Fibroblast of skin of back (primary cell): ENCODE measurements at regions not wholly inside any gene's neighbourhood (a gene's known extent, or its start where the extent isn't known, plus 50 kb on each side); places are given as distances from the start of the nearest gene placed in this dataset.

Experiments
- DNase-seq: peaks from one replicate; pipeline ENCODE4 v3.0.0-alpha.2; 2013

DNA sequence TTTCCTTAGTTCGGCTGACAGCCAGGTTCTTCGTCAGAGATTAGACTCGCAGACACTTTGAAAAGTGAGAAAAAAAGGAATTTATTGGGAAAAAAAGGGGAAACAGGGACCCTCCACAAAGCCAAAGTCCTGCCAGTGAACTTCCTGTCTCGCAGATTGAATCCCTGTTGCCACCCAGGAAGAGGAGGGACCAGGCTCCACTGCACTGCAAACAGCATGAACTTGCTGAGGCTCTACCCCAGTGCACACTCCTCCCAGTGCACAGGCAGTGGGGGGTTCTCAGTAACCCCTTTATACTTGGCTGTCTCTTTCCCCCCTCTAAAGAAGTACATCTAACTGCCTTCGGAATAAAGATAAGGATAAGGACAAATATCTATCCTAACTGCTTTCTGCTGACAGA lies 959.0 kb downstream of the GRIK2 start:
- no peak for DNase-seq

DNA sequence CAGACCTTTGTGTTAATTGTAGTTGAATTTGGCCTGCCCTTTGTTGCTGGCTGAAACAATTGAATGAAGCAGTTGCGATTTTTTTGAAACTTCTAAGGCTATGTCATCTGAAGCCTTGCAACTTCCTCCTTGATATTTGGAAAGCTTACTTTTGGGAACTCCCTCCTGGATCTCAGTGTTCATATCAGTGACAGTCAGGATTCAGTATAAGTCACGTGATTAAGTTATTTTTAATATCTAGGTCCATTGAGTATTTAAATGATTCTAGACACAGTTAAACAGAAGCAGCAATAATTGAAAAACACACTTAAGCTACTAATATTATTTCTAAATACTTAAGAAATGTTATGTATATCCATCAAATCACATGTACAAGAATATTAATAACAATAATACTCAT lies 951.3 kb downstream of the GRIK2 start:
- DNase-seq = no peak

DNA sequence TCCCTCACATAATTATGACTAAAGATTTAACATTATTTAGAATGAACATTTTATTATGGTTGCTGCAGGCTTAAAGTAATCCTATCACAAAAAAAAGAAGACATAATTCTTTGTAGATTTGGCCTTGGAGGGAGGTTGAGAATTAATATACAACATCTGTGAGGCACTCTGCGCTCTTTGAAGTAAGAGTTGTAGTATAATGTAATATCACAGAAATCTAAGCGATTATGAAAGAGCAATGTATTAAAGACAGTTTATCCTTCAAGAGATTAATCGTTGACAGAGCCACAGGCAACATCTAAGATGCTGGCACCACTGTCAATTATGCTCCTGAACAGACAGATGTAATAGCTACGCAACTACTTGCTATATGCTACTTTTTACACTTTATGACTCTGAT lies 946.8 kb downstream of the GRIK2 start:
- no peak for DNase-seq

DNA sequence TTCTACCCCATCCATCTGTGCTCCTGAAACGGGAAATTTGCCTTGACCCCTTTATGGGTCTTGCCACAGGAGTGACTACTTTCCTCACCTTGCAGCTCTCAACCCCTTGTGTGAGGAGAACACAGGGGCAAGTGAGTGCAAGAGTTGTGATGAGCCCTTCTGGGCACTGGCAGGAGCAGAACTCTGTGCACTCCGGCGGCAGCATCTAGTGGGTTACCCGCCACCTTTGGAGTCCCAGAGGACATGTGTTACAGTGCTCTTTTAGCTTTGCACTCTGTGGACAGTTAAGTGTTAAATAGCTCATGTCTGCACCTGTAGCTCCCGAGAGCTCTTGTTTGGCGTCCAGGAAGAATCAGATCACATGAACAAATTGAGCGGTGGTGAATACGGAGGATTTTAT lies 940.2 kb downstream of the GRIK2 start:
- no peak for DNase-seq

DNA sequence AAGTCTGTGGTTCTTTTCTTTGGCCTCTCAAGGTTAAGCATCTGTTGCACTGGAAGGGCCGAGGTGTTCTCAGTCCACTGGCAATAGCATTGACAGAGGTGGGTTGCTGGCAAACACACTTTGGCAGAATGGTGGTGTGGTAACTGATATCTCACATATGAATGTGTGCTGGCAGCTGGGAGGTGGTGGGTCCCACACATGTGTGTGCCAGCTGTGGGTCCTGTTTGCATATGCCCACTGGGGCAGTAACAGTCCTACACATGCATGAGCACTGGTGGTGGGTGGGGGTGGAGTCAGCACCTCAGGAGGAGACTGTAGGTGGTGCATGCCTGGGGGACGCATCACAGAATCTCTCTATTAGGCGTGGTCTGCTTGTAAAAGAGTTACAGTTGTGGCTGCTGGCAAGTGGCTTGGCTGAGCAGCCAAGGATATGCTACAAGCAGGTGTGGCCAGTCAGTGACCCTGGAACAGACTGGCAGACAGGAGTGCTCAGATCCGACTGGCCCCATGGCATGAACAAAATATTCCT lies 934.3 kb downstream of the GRIK2 start:
- no peak for DNase-seq

DNA sequence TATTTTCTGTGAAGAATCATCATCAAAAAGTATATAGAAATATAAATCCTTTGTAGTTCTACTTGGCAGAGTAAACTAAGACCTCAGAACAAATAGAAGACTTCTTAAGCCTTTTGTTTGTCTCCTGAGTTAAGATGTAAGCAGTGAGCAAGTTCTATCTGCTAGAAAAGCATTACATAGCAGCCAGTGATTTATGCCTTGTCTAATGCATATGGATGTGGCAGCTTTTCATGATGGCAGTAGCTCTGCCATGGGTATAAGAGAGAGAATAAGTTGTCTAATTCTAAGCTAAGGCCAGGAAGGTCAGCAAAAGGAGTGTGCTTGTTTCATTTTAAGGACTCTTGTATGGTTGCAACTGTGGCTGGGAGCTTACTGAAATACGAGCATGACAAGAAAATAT lies 920.2 kb downstream of the GRIK2 start:
- no peak for DNase-seq

DNA sequence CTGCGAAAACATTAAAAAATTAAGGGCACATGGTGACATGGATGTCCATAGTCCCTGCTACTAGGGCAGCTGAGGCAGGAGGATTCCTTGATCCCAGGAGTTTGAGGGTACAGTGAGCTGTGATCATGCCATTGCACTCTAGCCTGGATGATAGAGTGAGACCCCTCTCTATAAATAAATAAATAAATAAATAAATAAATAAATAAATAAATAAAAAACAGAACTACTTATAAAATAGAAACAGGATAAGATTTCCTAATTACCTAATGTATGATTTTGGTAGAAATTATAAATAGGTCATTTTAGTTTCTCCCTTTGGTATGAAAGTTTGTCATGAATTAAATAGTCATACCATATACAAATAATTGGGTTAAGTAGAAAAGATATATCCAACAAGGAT lies 916.2 kb downstream of the GRIK2 start:
- DNase-seq = no peak

DNA sequence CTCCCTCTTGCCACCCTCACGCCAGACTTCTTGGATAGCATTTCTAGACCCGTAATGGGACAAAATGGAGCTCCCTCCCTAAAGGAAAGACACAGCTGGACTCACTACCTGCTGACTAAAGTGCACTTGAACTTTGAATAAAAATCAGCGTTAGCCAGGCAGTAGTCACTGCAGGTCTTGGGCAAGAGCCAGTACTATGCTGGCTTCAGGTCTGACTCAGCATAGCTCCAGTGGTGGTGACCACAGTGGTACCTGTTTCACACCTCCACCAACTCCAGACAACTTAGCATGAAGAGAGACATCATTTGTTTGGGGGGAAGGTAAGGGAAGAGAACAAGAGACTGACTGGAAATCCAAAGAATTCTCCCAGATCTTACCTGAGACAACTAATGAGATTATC lies 906.8 kb downstream of the GRIK2 start:
- DNase-seq = no peak

DNA sequence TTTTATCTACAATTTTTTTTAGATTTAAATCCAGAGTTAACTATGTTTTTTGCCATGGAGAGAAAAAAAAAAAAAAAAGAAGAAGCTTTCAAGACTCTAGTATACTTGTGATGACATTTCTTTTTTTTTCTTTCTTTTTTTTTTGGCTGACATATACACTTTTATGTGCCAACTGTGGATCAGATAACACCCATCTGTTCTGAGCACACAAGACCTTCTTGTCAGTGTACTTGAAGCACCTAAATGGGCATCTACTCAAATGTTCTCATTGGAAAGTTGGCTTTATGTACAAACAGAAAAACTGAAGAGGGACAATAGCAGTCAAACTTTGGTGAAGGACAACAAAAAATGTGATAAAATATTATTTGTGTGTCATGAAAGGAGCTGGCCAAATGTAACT lies 904.5 kb downstream of the GRIK2 start:
- DNase-seq = no peak
